PFSK-1 (cell line): ENCODE measurements at regions not wholly inside any gene's neighbourhood (a gene's known extent, or its start where the extent isn't known, plus 50 kb on each side); places are given as distances from the start of the nearest gene placed in this dataset.

Source experiments
- FOXP2 ChIP-seq: optimal IDR thresholded peaks from 2 replicates; pipeline ENCODE3; 2011; ENCODE audit warnings: borderline replicate concordance, control low read depth, inconsistent platforms; ENCODE audit not compliant: insufficient read depth; ENCODE audit errors: extremely low read length, extremely low read depth
- POLR2AphosphoS5 ChIP-seq: IDR thresholded peaks from 2 replicates; pipeline ENCODE4 v1.6.1; 2012; ENCODE audit warnings: low read depth, mild to moderate bottlenecking, control low read depth, low read length, moderate library complexity
- SIN3A ChIP-seq: IDR thresholded peaks from 2 replicates; pipeline ENCODE4 v1.6.1; 2012; ENCODE audit warnings: mild to moderate bottlenecking, low read length, moderate library complexity, borderline replicate concordance; ENCODE audit not compliant: insufficient read depth
- TAF1 ChIP-seq: IDR thresholded peaks from 2 replicates; pipeline ENCODE4 v1.6.1; 2012; ENCODE audit warnings: low read length, control low read depth, borderline replicate concordance; ENCODE audit not compliant: insufficient read depth
- TF ChIP-seq, protein P1 (sequence below), 2 experiments: IDR thresholded peaks; 2 replicates each; pipeline versions ENCODE4 v1.6.1 to v1.8.0; 2011 to 2012; ENCODE audit warnings: low read depth in 2 of 2, low read length in 2 of 2, control low read depth in 1 of 2, inconsistent platforms in 1 of 2, mild to moderate bottlenecking in 1 of 2, moderate library complexity in 1 of 2; ENCODE audit not compliant: insufficient read depth in 1 of 2

DNA sequence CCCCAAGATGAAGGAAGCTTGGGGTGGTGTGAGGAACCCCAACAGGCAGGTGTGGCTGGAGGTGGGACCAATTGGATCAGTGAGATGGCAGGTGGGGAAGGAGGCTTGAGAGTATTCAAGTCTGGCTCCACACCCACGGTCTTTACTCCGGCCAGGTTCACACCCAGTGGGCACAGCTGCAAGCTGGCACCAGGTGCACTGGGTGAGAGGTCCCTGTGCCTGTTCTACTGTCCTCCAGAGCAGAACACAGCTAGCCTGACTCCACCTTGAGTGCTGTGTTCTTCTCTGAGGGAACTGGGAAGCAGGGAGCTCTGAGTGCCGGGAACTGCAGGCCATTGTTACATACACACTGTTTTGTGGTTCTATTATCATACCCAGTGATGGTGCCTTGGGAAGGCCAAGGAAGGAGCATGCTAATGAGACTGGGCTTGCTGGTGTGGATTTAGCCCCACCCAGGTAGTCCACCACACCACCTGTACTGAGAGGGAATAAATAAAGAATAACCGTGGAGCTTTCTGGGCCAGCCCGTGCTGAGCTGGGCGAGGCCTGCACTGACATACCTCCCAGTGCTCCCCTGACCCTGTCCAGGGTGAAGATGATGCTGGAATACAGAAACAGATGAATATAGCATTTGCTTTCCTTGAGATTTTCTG, 93.4 kb downstream of the ABHD5 start:
- TF ChIP-seq POLR2AphosphoS5 (no peak), FOXP2 (no peak), TAF1 (no peak), SIN3A (no peak)
- TF ChIP-seq, protein P1, sequence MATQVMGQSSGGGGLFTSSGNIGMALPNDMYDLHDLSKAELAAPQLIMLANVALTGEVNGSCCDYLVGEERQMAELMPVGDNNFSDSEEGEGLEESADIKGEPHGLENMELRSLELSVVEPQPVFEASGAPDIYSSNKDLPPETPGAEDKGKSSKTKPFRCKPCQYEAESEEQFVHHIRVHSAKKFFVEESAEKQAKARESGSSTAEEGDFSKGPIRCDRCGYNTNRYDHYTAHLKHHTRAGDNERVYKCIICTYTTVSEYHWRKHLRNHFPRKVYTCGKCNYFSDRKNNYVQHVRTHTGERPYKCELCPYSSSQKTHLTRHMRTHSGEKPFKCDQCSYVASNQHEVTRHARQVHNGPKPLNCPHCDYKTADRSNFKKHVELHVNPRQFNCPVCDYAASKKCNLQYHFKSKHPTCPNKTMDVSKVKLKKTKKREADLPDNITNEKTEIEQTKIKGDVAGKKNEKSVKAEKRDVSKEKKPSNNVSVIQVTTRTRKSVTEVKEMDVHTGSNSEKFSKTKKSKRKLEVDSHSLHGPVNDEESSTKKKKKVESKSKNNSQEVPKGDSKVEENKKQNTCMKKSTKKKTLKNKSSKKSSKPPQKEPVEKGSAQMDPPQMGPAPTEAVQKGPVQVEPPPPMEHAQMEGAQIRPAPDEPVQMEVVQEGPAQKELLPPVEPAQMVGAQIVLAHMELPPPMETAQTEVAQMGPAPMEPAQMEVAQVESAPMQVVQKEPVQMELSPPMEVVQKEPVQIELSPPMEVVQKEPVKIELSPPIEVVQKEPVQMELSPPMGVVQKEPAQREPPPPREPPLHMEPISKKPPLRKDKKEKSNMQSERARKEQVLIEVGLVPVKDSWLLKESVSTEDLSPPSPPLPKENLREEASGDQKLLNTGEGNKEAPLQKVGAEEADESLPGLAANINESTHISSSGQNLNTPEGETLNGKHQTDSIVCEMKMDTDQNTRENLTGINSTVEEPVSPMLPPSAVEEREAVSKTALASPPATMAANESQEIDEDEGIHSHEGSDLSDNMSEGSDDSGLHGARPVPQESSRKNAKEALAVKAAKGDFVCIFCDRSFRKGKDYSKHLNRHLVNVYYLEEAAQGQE (IDR thresholded peaks at IDR 0.05; ENCODE audit: insufficient read depth in 1 of 2, low read depth in 2 of 2, low read length in 2 of 2), result no peak

DNA sequence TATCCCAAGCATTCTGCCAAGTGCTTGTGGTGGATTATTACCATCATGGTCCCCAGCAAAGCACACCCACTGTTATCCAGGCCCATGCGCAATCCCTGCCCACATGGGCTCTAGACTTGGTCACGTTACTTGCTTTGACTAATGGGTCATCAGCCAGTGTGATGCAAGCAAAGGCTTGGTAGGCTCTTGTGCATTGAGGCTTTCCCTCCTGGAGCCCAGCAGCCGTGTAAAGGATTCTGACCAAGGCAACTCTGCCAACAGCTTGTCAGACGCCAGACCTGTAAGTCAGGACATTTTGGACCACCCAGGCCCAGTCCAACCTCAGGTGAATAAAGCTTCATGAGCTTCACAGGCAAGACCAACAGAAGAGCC, 93.9 kb downstream of the ABHD5 start:
- TF ChIP-seq, protein P1 (IDR thresholded peaks at IDR 0.05; ENCODE audit: insufficient read depth in 1 of 2, low read depth in 2 of 2, low read length in 2 of 2), result no peak
- TF ChIP-seq TAF1 (no peak), FOXP2 (no peak), POLR2AphosphoS5 (no peak), SIN3A (no peak)

- TF ChIP-seq FOXP2, result no peak
- TF ChIP-seq POLR2AphosphoS5, result no peak
- TF ChIP-seq, protein P1 (IDR thresholded peaks at IDR 0.05; ENCODE audit: insufficient read depth in 1 of 2, low read depth in 2 of 2, low read length in 2 of 2), result no peak
- no peak for TF ChIP-seq TAF1
Measured at GRCh38 chr3:43785551-43785950, 94.8 kb downstream of the ABHD5 start.

DNA sequence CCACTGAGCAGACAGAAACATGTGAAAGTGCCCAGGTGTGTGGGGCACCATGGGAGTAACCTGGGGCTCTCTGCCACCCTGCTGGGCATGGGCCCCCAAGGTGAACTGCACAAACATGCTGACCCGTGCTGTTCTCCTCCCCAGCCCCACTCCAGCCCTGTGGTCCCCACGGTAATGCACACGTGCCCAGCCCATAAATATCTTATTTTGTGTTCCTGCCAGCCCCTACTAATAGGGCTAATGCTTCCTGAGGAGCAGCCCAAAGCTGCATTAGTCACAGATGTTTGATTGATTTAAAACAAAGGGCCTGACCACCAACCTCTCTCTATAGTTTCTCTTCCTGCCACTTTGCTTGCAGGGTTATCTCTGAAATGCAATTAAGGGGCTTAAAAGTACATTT, 95.4 kb downstream of the ABHD5 start:
- no peak for TF ChIP-seq SIN3A
- TF ChIP-seq TAF1, result no peak
- no peak for TF ChIP-seq FOXP2
- TF ChIP-seq POLR2AphosphoS5, result no peak
- TF ChIP-seq, protein P1 (IDR thresholded peaks at IDR 0.05; ENCODE audit: insufficient read depth in 1 of 2, low read depth in 2 of 2, low read length in 2 of 2), result no peak

- TF ChIP-seq POLR2AphosphoS5 (no peak), TAF1 (no peak), SIN3A (no peak), FOXP2 (no peak)
- TF ChIP-seq, protein P1 (IDR thresholded peaks at IDR 0.05; ENCODE audit: insufficient read depth in 1 of 2, low read depth in 2 of 2, low read length in 2 of 2), result no peak
Measured at GRCh38 chr3:43786526-43787305, 96.0 kb downstream of the ABHD5 start.
